ENCODE measurements at regions not wholly inside any gene's neighbourhood (a gene's known extent, or its start where the extent isn't known, plus 50 kb on each side); places are given as distances from the start of the nearest gene placed in this dataset.

GRCh38 chr20:11537032-11537431, 380.7 kb upstream of the BTBD3 start:
- intact Hi-C loops (cut with micrococcal nuclease; ENCODE audit: unreplicated experiment) = loop anchor here (10.0 kb wide), 1 partner anchor 1102 kb away; the partner anchor contains the start of genes MKKS and SLX4IP
- Histone ChIP-seq H3K36me3 (ENCODE audit: control insufficient read depth in 2 of 2, insufficient read depth in 2 of 2, low read length in 1 of 2) (no peaks in the 10 kb centered on the region), H3K27me3 (replicated peaks in 1 of 2; ENCODE audit: control insufficient read depth in 2 of 2, insufficient read depth in 2 of 2, low read length in 1 of 2) (no peaks in the 10 kb centered on the region), H3K79me2 (ENCODE audit: control insufficient read depth, insufficient read depth, low read length) (no peaks in the 10 kb centered on the region), H3K4me2 (ENCODE audit: control insufficient read depth, insufficient read depth) (no peak overlapping the region), H3K4me3 (no peak overlapping the region), H3K27ac (ENCODE audit: control insufficient read depth, insufficient read depth) (no peak overlapping the region), H3K9ac (ENCODE audit: control insufficient read depth, insufficient read depth, low read length) (no peak overlapping the region), H3K9me3 (replicated peaks; ENCODE audit: control insufficient read depth, insufficient read depth, low read length) (no peaks in the 10 kb centered on the region), H4K20me1 (ENCODE audit: control insufficient read depth, insufficient read depth) (no peaks in the 10 kb centered on the region), H3K4me1 (ENCODE audit: control insufficient read depth, insufficient read depth, low read length) (no peaks in the 10 kb centered on the region), H2AFZ (ENCODE audit: control insufficient read depth, low read depth, low read length) (no peak overlapping the region)
- CTCF ChIA-PET = no interaction called here
- TF ChIP-seq WRNIP1 (IDR thresholded peaks at IDR 0.05; ENCODE audit: borderline replicate concordance, low read depth, low read length) (no peak), FOS (IDR thresholded peaks at IDR 0.05; ENCODE audit: borderline replicate concordance, extremely low read depth, insufficient read length) (no peak), SUPT20H (IDR thresholded peaks at IDR 0.05; ENCODE audit: borderline replicate concordance, control insufficient read depth, low read depth, low read length) (no peak), ASH2L (IDR thresholded peaks at IDR 0.05; ENCODE audit: borderline replicate concordance, low read depth) (no peak)
- RAD21 ChIA-PET (ENCODE audit: unreplicated experiment) = no interaction called here
- no peak for ATAC-seq
- WGBS (ENCODE audit: insufficient coverage, insufficient replicate concordance, low lambda C conversion rate, missing lambda C conversion rate) = 3% methylated on average over 2 of the region's 2 CpGs
- in situ Hi-C loops (cut with MboI) = loop anchor here (25.0 kb wide), 1 partner anchor 1550 kb away; no protein-coding TSS in a partner anchor
- SMC1A ChIA-PET (ENCODE audit: uncharacterized antibody, unreplicated experiment) = interaction anchor here (0.6 kb wide), 1 partner anchor 46 kb away, joined by 3 read pairs; no protein-coding TSS in a partner anchor
- BruUV-seq (replicated peaks) = no TSS peak
- no peak for DNase-seq (ENCODE audit: low read depth, low spot score)
- FAIRE-seq = no peak
- POLR2A ChIA-PET = interaction anchor here (0.6 kb wide), 2 partner anchors 60 to 71 kb away, joined by 5 read pairs; no protein-coding TSS in a partner anchor

- ChIA-PET CTCF (interaction anchor here (1.2 kb wide), 1 partner anchor 264 kb away, joined by 3 read pairs; no protein-coding TSS in a partner anchor), POLR2A (interaction anchor here (1.2 kb wide), 1 partner anchor 78 kb away, joined by 3 read pairs; no protein-coding TSS in a partner anchor), SMC1A (ENCODE audit: uncharacterized antibody, unreplicated experiment) (interaction anchor here (0.7 to 2.0 kb wide), 15 partner anchors 9 to 1562 kb away, joined by 3 to 5 read pairs (median 3); no protein-coding TSS in a partner anchor), RAD21 (ENCODE audit: unreplicated experiment) (interaction anchor here (0.8 to 1.2 kb wide), 6 partner anchors 80 to 265 kb away, joined by 3 to 4 read pairs (median 3); no protein-coding TSS in a partner anchor)
- WGBS (ENCODE audit: insufficient coverage, insufficient replicate concordance, low lambda C conversion rate, missing lambda C conversion rate) = 30% methylated on average over 4 of the region's 4 CpGs
- no peaks in the 10 kb centered on the region for H3K79me2 ChIP-seq (ENCODE audit: control insufficient read depth, insufficient read depth, low read length)
- intact Hi-C loops (cut with micrococcal nuclease; ENCODE audit: unreplicated experiment) = loop anchor here (10.0 kb wide), 1 partner anchor 1105 kb away; the partner anchor contains the start of genes MKKS and SLX4IP
- H3K9ac ChIP-seq (ENCODE audit: control insufficient read depth, insufficient read depth, low read length) = no peak overlapping the region
- H4K20me1 ChIP-seq (ENCODE audit: control insufficient read depth, insufficient read depth) = no peaks in the 10 kb centered on the region
- no peaks in the 10 kb centered on the region for H3K4me1 ChIP-seq (ENCODE audit: control insufficient read depth, insufficient read depth, low read length)
- FAIRE-seq (no peak), ATAC-seq (no peak), DNase-seq (ENCODE audit: low read depth, low spot score) (no peak)
- in situ Hi-C loops (cut with MboI) = loop anchor here (25.0 kb wide), 1 partner anchor 1552 kb away; no protein-coding TSS in a partner anchor
- no peak overlapping the region for H3K4me2 ChIP-seq (ENCODE audit: control insufficient read depth, insufficient read depth)
- no peaks in the 10 kb centered on the region for H3K27me3 ChIP-seq (replicated peaks in 1 of 2; ENCODE audit: control insufficient read depth in 2 of 2, insufficient read depth in 2 of 2, low read length in 1 of 2)
- no peak for TF ChIP-seq RB1 (IDR thresholded peaks at IDR 0.05; ENCODE audit: borderline replicate concordance)
- TF ChIP-seq HDAC6 (IDR thresholded peaks at IDR 0.05; ENCODE audit: unreplicated experiment) = no peak
- H3K4me3 ChIP-seq = no peak overlapping the region
- no peaks in the 10 kb centered on the region for H3K9me3 ChIP-seq (replicated peaks; ENCODE audit: control insufficient read depth, insufficient read depth, low read length)
- no peaks in the 10 kb centered on the region for H3K36me3 ChIP-seq (ENCODE audit: control insufficient read depth in 2 of 2, insufficient read depth in 2 of 2, low read length in 1 of 2)
- no peak overlapping the region for H3K27ac ChIP-seq (ENCODE audit: control insufficient read depth, insufficient read depth)
- BruUV-seq (replicated peaks) = no TSS peak
- no peak overlapping the region for H2AFZ ChIP-seq (ENCODE audit: control insufficient read depth, low read depth, low read length)
Measured at GRCh38 chr20:11539450-11539849, 378.2 kb upstream of the BTBD3 start.

Measured in GM12878 (cell line).